H1 (cell line): ENCODE measurements at regions not wholly inside any gene's neighbourhood (a gene's known extent, or its start where the extent isn't known, plus 50 kb on each side); places are given as distances from the start of the nearest gene placed in this dataset.

Experiments used
- CTCF ChIA-PET: fragments of 300-600 bp; sonication (Branson Sonifier 250); formaldehyde crosslinking; loops from one replicate; lab custom pipeline; 2021; ENCODE audit not compliant: partially characterized antibody; lab: Charles Lee
- POLR2A ChIA-PET: fragments of 300-600 bp; sonication (Branson Sonifier 250); formaldehyde crosslinking; loops from one replicate; lab custom pipeline; 2021; ENCODE audit warnings: inconsistent platforms; ENCODE audit not compliant: partially characterized antibody; lab: Charles Lee
- DNase-seq, 2 experiments: peaks; one replicate each; pipeline versions ENCODE4 v3.0.0 to v3.0.0-alpha.2; 2010 to 2022; ENCODE audit warnings: low spot score in 2 of 2, low read depth in 1 of 2, mixed read lengths in 1 of 2
- FAIRE-seq: peaks from 2 replicates; lab custom pipeline; 2011; peaks lifted over from hg19 to GRCh38; lab: Jason Lieb, UNC
- H2AFZ ChIP-seq: 2 replicates; pipeline ENCODE4 v1.8.1; 2012; ENCODE audit warnings: low read length, inconsistent platforms
- H2AK5ac ChIP-seq: 2 replicates; pipeline ENCODE4 v1.6.1; 2013; ENCODE audit warnings: low read depth, low read length
- H2BK120ac ChIP-seq: replicated peaks from 2 replicates; pipeline ENCODE3; 2013; ENCODE audit warnings: low read depth, low read length, inconsistent platforms
- H2BK12ac ChIP-seq: 2 replicates; pipeline ENCODE4 v1.6.1; 2013; ENCODE audit warnings: low read depth, low read length
- H2BK15ac ChIP-seq: 2 replicates; pipeline ENCODE4 v1.6.1; 2013; ENCODE audit warnings: low read length
- H2BK20ac ChIP-seq: 2 replicates; pipeline ENCODE4 v1.6.1; 2013; ENCODE audit warnings: low read length
- H2BK5ac ChIP-seq: 2 replicates; pipeline ENCODE4 v1.6.1; 2013; ENCODE audit warnings: low read depth, low read length
- H3K14ac ChIP-seq: 2 replicates; pipeline ENCODE4 v1.6.1; 2013; ENCODE audit warnings: inconsistent platforms; ENCODE audit not compliant: insufficient read length
- H3K18ac ChIP-seq: 2 replicates; pipeline ENCODE4 v1.6.1; 2013; ENCODE audit warnings: low read length; ENCODE audit errors: extremely low read depth
- H3K23ac ChIP-seq: 2 replicates; pipeline ENCODE4 v1.6.1; 2013; ENCODE audit warnings: inconsistent platforms; ENCODE audit not compliant: insufficient read length
- H3K23me2 ChIP-seq: 2 replicates; pipeline ENCODE4 v1.6.1; 2013; ENCODE audit warnings: low read depth, low read length
- H3K27ac ChIP-seq: 2 replicates; pipeline ENCODE4 v1.6.1; 2011; ENCODE audit warnings: low read depth, low read length, inconsistent platforms
- H3K27me3 ChIP-seq, 4 experiments: replicated peaks in 1 of 4; 1 replicate in 1 of 4; 2 replicates in 3 of 4; pipeline versions ENCODE4 v1.6.1 to v1.8.1; 2011 to 2013; ENCODE audit warnings: low read length in 3 of 4, mild to moderate bottlenecking in 3 of 4, inconsistent platforms in 2 of 4, mixed read lengths in 2 of 4, moderate library complexity in 1 of 4; ENCODE audit not compliant: control insufficient read depth in 3 of 4, insufficient read depth in 3 of 4; ENCODE audit errors: extremely low read depth in 1 of 4
- H3K36me3 ChIP-seq, 4 experiments: 2 replicates each; pipeline versions ENCODE4 v1.6.1 to v1.8.1; 2011 to 2013; ENCODE audit warnings: mild to moderate bottlenecking in 4 of 4, low read length in 3 of 4, moderate library complexity in 2 of 4, control low read depth in 1 of 4, inconsistent platforms in 1 of 4; ENCODE audit not compliant: insufficient read depth in 4 of 4, control insufficient read depth in 2 of 4
- H3K4ac ChIP-seq: replicated peaks from 2 replicates; pipeline ENCODE3; 2013; ENCODE audit warnings: low read length, low read depth, mixed read lengths, inconsistent platforms; ENCODE audit not compliant: insufficient read length
- H3K4me1 ChIP-seq, 4 experiments: replicated peaks in 1 of 4; 1 replicate in 1 of 4; 2 replicates in 3 of 4; pipeline versions ENCODE4 v1.6.1 to v1.8.1; 2011 to 2013; ENCODE audit warnings: low read length in 3 of 4, inconsistent platforms in 2 of 4, mixed read lengths in 1 of 4; ENCODE audit not compliant: insufficient read depth in 4 of 4, control insufficient read depth in 3 of 4
- H3K4me2 ChIP-seq, 2 experiments: 2 replicates each; pipeline versions ENCODE4 v1.6.1 to v1.8.1; 2011 to 2013; ENCODE audit warnings: low read depth in 2 of 2, low read length in 2 of 2, control low read depth in 1 of 2, inconsistent platforms in 1 of 2, mild to moderate bottlenecking in 1 of 2; ENCODE audit not compliant: insufficient read depth in 1 of 2
- H3K4me3 ChIP-seq, 4 experiments: fragments of 200-600, 300-600 bp in 1 of 4; sonication (generic), shearing (Covaris generic), sonication (Bioruptor Twin) in 1 of 4; 2 replicates each; pipeline versions ENCODE4 v1.5.1 to v1.8.1; 2011 to 2016; ENCODE audit warnings: low read length in 4 of 4, low read depth in 3 of 4, control low read depth in 2 of 4, inconsistent platforms in 2 of 4, mild to moderate bottlenecking in 2 of 4, mixed read lengths in 1 of 4, moderate library complexity in 1 of 4; ENCODE audit not compliant: insufficient read depth in 2 of 4; ENCODE audit errors: extremely low read depth in 1 of 4
- H3K56ac ChIP-seq: replicated peaks from 2 replicates; pipeline ENCODE3; 2013; ENCODE audit warnings: low read depth, mild to moderate bottlenecking, mixed read lengths, low read length, inconsistent platforms; ENCODE audit not compliant: insufficient read length
- H3K79me1 ChIP-seq: 2 replicates; pipeline ENCODE4 v1.6.1; 2013; ENCODE audit warnings: low read depth, low read length, control low read depth
- H3K79me2 ChIP-seq, 2 experiments: 2 replicates each; pipeline versions ENCODE4 v1.6.1 to v1.8.1; 2012 to 2013; ENCODE audit warnings: low read length in 2 of 2, mild to moderate bottlenecking in 2 of 2, inconsistent platforms in 1 of 2; ENCODE audit not compliant: insufficient read depth in 2 of 2, control insufficient read depth in 1 of 2
- H3K9ac ChIP-seq, 4 experiments: replicated peaks in 1 of 4; 1 replicate in 1 of 4; 2 replicates in 3 of 4; pipeline versions ENCODE4 v1.6.1 to v1.8.1; 2011 to 2013; ENCODE audit warnings: low read depth in 3 of 4, low read length in 3 of 4, control low read depth in 2 of 4, mild to moderate bottlenecking in 2 of 4, moderate library complexity in 2 of 4, inconsistent platforms in 1 of 4; ENCODE audit errors: extremely low read depth in 1 of 4
- H3K9me3 ChIP-seq, 2 experiments: 2 replicates each; pipeline versions ENCODE4 v1.6.1 to v1.8.1; 2012 to 2013; ENCODE audit warnings: mild to moderate bottlenecking in 2 of 2, moderate library complexity in 2 of 2, control low read depth in 1 of 2, inconsistent platforms in 1 of 2, low read depth in 1 of 2, low read length in 1 of 2, mixed read lengths in 1 of 2; ENCODE audit not compliant: insufficient read depth in 2 of 2
- H4K20me1 ChIP-seq, 2 experiments: replicated peaks in 1 of 2; 2 replicates each; pipeline versions ENCODE3 to v1.8.1; 2011 to 2013; ENCODE audit warnings: inconsistent platforms in 2 of 2, low read length in 2 of 2, mild to moderate bottlenecking in 1 of 2; ENCODE audit not compliant: insufficient read depth in 2 of 2, control insufficient read depth in 1 of 2
- H4K5ac ChIP-seq: 2 replicates; pipeline ENCODE4 v1.6.1; 2013; ENCODE audit warnings: low read length, low read depth, mixed read lengths, inconsistent platforms; ENCODE audit not compliant: insufficient read length
- H4K8ac ChIP-seq: 2 replicates; pipeline ENCODE4 v1.8.0; 2013; ENCODE audit warnings: mild to moderate bottlenecking, moderate library complexity, low read length, inconsistent platforms; ENCODE audit not compliant: insufficient read depth; ENCODE audit errors: extremely low read depth
- H4K91ac ChIP-seq: replicated peaks from 2 replicates; pipeline ENCODE3; 2013; ENCODE audit warnings: low read length, mixed read lengths, inconsistent platforms; ENCODE audit not compliant: insufficient read length
- BCL11A ChIP-seq, 2 experiments: IDR thresholded peaks; one replicate each; pipeline ENCODE4 v1.6.1; 2011; ENCODE audit warnings: low read depth in 2 of 2, low read length in 2 of 2, mild to moderate bottlenecking in 2 of 2
- CBX8 ChIP-seq: fragments of 300-800, 300-1000 bp; sonication (generic); IDR thresholded peaks from 2 replicates; pipeline ENCODE4 v1.7.1; 2016; ENCODE audit warnings: low read depth, low read length, borderline replicate concordance
- CHD1 ChIP-seq: IDR thresholded peaks from 2 replicates; pipeline ENCODE4 v1.6.1; 2012; ENCODE audit warnings: low read depth, low read length, improper control_type of control experiment
- CTBP2 ChIP-seq: IDR thresholded peaks from 2 replicates; pipeline ENCODE4 v1.7.0; 2011; ENCODE audit warnings: borderline replicate concordance, mild to moderate bottlenecking, moderate library complexity, mixed read lengths, low read length; ENCODE audit not compliant: insufficient read depth, insufficient read length
- MAFK ChIP-seq: IDR thresholded peaks from 2 replicates; pipeline ENCODE4 v1.6.1; 2012; ENCODE audit warnings: low read depth, mild to moderate bottlenecking, improper control_type of control experiment, low read length
- TCF12 ChIP-seq: IDR thresholded peaks from 2 replicates; pipeline ENCODE4 v1.6.1; 2011; ENCODE audit warnings: low read depth, mild to moderate bottlenecking, low read length
- WGBS, 2 experiments: shearing (Covaris generic) in 1 of 2; methylation state at CpG; one replicate each; pipeline versions ENCODE4 v1.1.6 to v1.1.7; 2013 to 2015; ENCODE audit warnings: low lambda C conversion rate in 2 of 2, mixed read lengths in 2 of 2, inconsistent platforms in 1 of 2, low coverage in 1 of 2, missing lambda C conversion rate in 1 of 2; ENCODE audit not compliant: insufficient replicate concordance in 2 of 2, insufficient coverage in 1 of 2, insufficient read length in 1 of 2; ENCODE audit errors: extremely low coverage in 1 of 2, missing lambda C conversion rate in 1 of 2; 5-methylcytosine and 5-hydroxymethylcytosine counted together
- TF ChIP-seq, protein P1 (sequence below): IDR thresholded peaks from 2 replicates; pipeline ENCODE4 v1.6.1; 2012; ENCODE audit warnings: low read length, inconsistent platforms

DNA sequence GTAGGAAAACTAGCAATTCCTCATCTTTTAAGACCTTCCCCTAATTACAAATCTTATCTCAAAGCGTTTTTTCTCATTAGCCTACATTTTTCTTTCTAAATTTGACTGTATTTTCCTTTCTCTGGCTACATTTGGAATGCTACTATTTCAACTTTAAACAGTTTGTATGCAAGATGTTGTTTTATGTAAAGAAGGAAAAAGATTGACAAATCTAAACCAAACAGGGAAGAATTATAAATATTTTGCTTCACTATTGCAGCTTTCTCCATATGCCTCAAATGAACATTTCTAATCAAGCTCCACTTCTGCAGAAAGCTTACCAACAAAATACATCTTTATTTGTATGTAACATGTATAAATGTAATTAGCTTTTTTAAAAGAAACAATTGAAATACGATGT, 156.2 kb downstream of the MZT1 start:
- H3K14ac ChIP-seq = no peak overlapping the region
- 95% methylated on average over 2 of the region's 2 CpGs; no CpG with 5 or more reads in 1 of the 2 experiments for WGBS, 2 experiments

More for the DNA sequence above, 156.2 kb downstream of the MZT1 start:
- H2AFZ ChIP-seq = no peak overlapping the region
- no peak overlapping the region for H4K8ac ChIP-seq
- no peak overlapping the region for H2BK20ac ChIP-seq
- no peak overlapping the region for H3K27ac ChIP-seq
- H2BK5ac ChIP-seq = no peak overlapping the region
- H4K20me1 ChIP-seq = no peaks in the 10 kb centered on the region
- no peaks in the 10 kb centered on the region for H3K79me1 ChIP-seq
- no peak overlapping the region for H3K9ac ChIP-seq
- H3K4me1 ChIP-seq = peaks cover 0 to 7% (median 3%) of the 10 kb centered on the region in 4 experiments; a peak in 3 of 7 replicates
- no peaks in the 10 kb centered on the region for H3K79me2 ChIP-seq
- no peaks in the 10 kb centered on the region for H3K36me3 ChIP-seq
- H3K4me2 ChIP-seq = no peak overlapping the region
- H3K56ac ChIP-seq = no peak overlapping the region
- no peak overlapping the region for H2BK15ac ChIP-seq
- no peak overlapping the region for H2BK120ac ChIP-seq
- CTCF ChIA-PET = interaction anchor here (1.5 to 1.6 kb wide), 2 partner anchors 22 to 80 kb away, joined by 5 to 6 read pairs; no protein-coding TSS in a partner anchor
- H2BK12ac ChIP-seq = no peak overlapping the region
- no peak overlapping the region for H3K23ac ChIP-seq
- TF ChIP-seq BCL11A (IDR thresholded peaks at IDR 0.05; ENCODE audit: low read depth in 2 of 2, low read length in 2 of 2) (no peak), CBX8 (no peak), CTBP2 (no peak), CHD1 (no peak), MAFK (no peak), TCF12 (no peak)
- TF ChIP-seq, protein P1, sequence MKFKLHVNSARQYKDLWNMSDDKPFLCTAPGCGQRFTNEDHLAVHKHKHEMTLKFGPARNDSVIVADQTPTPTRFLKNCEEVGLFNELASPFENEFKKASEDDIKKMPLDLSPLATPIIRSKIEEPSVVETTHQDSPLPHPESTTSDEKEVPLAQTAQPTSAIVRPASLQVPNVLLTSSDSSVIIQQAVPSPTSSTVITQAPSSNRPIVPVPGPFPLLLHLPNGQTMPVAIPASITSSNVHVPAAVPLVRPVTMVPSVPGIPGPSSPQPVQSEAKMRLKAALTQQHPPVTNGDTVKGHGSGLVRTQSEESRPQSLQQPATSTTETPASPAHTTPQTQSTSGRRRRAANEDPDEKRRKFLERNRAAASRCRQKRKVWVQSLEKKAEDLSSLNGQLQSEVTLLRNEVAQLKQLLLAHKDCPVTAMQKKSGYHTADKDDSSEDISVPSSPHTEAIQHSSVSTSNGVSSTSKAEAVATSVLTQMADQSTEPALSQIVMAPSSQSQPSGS = no peak
- H3K4me3 ChIP-seq = no peak overlapping the region
- no peak overlapping the region for H2AK5ac ChIP-seq
- no peak overlapping the region for H3K18ac ChIP-seq
- no peak overlapping the region for H4K91ac ChIP-seq
- no peak overlapping the region for H4K5ac ChIP-seq
- H3K23me2 ChIP-seq = no peaks in the 10 kb centered on the region
- no peak for FAIRE-seq
- no peaks in the 10 kb centered on the region for H3K9me3 ChIP-seq
- no peak for DNase-seq
- POLR2A ChIA-PET = no interaction called here
- H3K4ac ChIP-seq = no peak overlapping the region
- no peaks in the 10 kb centered on the region for H3K27me3 ChIP-seq
